NCI-H82 treated with DMSO at 0.1 percent for 48 hours (cell line): ENCODE measurements at regions not wholly inside any gene's neighbourhood (a gene's known extent, or its start where the extent isn't known, plus 50 kb on each side); places are given as distances from the start of the nearest gene placed in this dataset.

Experiments
- DNase-seq: peaks from one replicate; lab custom pipeline; 2025; ENCODE audit not compliant: unreplicated experiment; lab: John Stamatoyannopoulos, UW

GRCh38 chr1:237961754-237962153 is 71.0 kb upstream of the ZP4 start:
- no peak for DNase-seq

DNA sequence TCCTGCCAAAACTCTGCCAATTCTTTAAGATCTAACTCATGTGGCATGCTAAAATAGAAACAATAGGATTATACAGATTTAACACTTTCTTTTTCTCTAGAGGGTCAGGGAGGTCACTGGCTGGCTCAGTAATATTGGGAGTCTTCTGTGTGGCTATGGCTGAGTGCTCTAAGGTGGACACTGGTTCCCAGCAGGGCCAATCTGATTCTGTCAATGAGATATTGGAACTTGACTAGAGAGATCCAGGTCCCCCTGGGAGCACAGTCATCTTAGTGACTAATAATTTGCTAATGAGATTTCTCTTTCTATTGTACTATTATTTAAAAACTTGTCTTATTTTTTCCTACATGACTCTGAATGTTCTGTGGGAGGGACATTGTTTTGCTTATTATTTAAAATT is 69.1 kb upstream of the ZP4 start:
- no peak for DNase-seq

- no peak for DNase-seq
These were observed 62.5 kb upstream of the ZP4 start for GRCh38 chr1:237953238-237953637.
